Prostate gland (tissue), 2 donors: ENCODE measurements at regions not wholly inside any gene's neighbourhood (a gene's known extent, or its start where the extent isn't known, plus 50 kb on each side); places are given as distances from the start of the nearest gene placed in this dataset.
A peak's percentile ranks its signal among the peaks of the same experiment; 100 is the strongest.

Experiments used
- DNase-seq: peaks from one replicate; pipeline ENCODE4 v3.0.0-alpha.2; 2019; ENCODE audit warnings: low spot score
- H3K27ac ChIP-seq, 2 donors: fragments of 200-600 bp; sonication (generic); 2 replicates each; pipeline ENCODE4 v1.5.1; 2017 to 2019
- H3K27me3 ChIP-seq: fragments of 200-600 bp; sonication (generic); replicated peaks from 2 replicates; pipeline ENCODE4 v1.5.1; 2019; ENCODE audit not compliant: insufficient read depth
- H3K36me3 ChIP-seq, 2 donors: fragments of 200-600 bp; sonication (generic); 1 replicate in 1 of 2; 2 replicates in 1 of 2; pipeline versions ENCODE4 v1.5.1 to v1.8.1; 2017 to 2019
- H3K4me1 ChIP-seq: fragments of 200-600 bp; sonication (generic); replicated peaks from 2 replicates; pipeline ENCODE4 v1.5.1; 2019
- H3K4me3 ChIP-seq, 2 donors: fragments of 200-600 bp; sonication (generic); 2 replicates each; pipeline ENCODE4 v1.5.1; 2017 to 2019
- H3K9me3 ChIP-seq: fragments of 200-600 bp; sonication (generic); 2 replicates; pipeline ENCODE4 v1.5.1; 2017
- CTCF ChIP-seq, 4 experiments: fragments of 200-600 bp in 2 of 4; fragments of 450-650 bp in 2 of 4; sonication (generic) in 2 of 4; IDR thresholded peaks; 1 replicate in 3 of 4; 2 replicates in 1 of 4; pipeline ENCODE4 v1.5.1; 2016 to 2019; ENCODE audit warnings: antibody characterized with exemption in 4 of 4, mild to moderate bottlenecking in 2 of 4, moderate library complexity in 2 of 4
- POLR2A ChIP-seq: fragments of 450-650 bp; IDR thresholded peaks from one replicate; pipeline ENCODE4 v1.6.1; 2016; ENCODE audit warnings: antibody characterized with exemption, mild to moderate bottlenecking
- POLR2AphosphoS5 ChIP-seq: sonication (generic); formaldehyde crosslinking; IDR thresholded peaks from one replicate; pipeline ENCODE4 v1.6.1; 2017; ENCODE audit warnings: antibody characterized with exemption
- WGBS: methylation state at CpG from one replicate; pipeline ENCODE4 v1.1.5; 2018; 5-methylcytosine and 5-hydroxymethylcytosine counted together
- intact Hi-C: fragments of 100-400 bp; cut with DNase I; formaldehyde crosslinking; loops from one replicate; pipeline ENCODE4 v1.14.2; 2022

- Histone ChIP-seq H3K4me1 (no peaks in the 10 kb centered on the region), H3K9me3 (no peaks in the 10 kb centered on the region), H3K36me3 (no peaks in the 10 kb centered on the region), H3K27ac (peak overlapping the region; percentile 12 to 37), H3K4me3 (no peak overlapping the region), H3K27me3 (no peaks in the 10 kb centered on the region)
- WGBS, result 18% methylated on average over 10 of the region's 10 CpGs
- TF ChIP-seq POLR2A, result no peak
- no peak for TF ChIP-seq POLR2AphosphoS5
- no peak for TF ChIP-seq CTCF (IDR thresholded peaks at IDR 0.05)
- intact Hi-C loops, result no loop called here
- no peak for DNase-seq
These were observed 115.9 kb downstream of the ZFP36L2 start for GRCh38 chr2:43110442-43110871.

GRCh38 chr2:43109261-43109743 lies 117.1 kb downstream of the ZFP36L2 start:
- no peaks in the 10 kb centered on the region for H3K9me3 ChIP-seq
- no peaks in the 10 kb centered on the region for H3K36me3 ChIP-seq
- DNase-seq, result no peak
- TF ChIP-seq POLR2A (no peak), CTCF (IDR thresholded peaks at IDR 0.05) (no peak), POLR2AphosphoS5 (no peak)
- no peak overlapping the region for H3K4me3 ChIP-seq
- H3K4me1 ChIP-seq, result no peaks in the 10 kb centered on the region
- H3K27ac ChIP-seq, result no peak overlapping the region
- intact Hi-C loops, result no loop called here
- WGBS, result 74% methylated on average over 2 of the region's 2 CpGs
- H3K27me3 ChIP-seq, result no peaks in the 10 kb centered on the region

- H3K4me1 ChIP-seq, result no peaks in the 10 kb centered on the region
- intact Hi-C loops, result no loop called here
- no peaks in the 10 kb centered on the region for H3K9me3 ChIP-seq
- H3K27ac ChIP-seq, result peak overlapping the region; percentile 74 to 77
- DNase-seq, result no peak
- H3K4me3 ChIP-seq, result no peak overlapping the region
- WGBS, result 73% methylated on average over 4 of the region's 4 CpGs
- no peak for TF ChIP-seq POLR2A
- TF ChIP-seq POLR2AphosphoS5, result no peak
- TF ChIP-seq CTCF (IDR thresholded peaks at IDR 0.05), result no peak
- no peaks in the 10 kb centered on the region for H3K36me3 ChIP-seq
- H3K27me3 ChIP-seq, result no peaks in the 10 kb centered on the region
These were observed 118.7 kb downstream of the ZFP36L2 start for GRCh38 chr2:43107679-43108078.

GRCh38 chr2:43106559-43107527 lies 119.6 kb downstream of the ZFP36L2 start:
- WGBS, result 57% methylated on average over 10 of the region's 10 CpGs
- Histone ChIP-seq H3K27me3 (no peaks in the 10 kb centered on the region), H3K9me3 (no peaks in the 10 kb centered on the region), H3K27ac (peak overlapping the region; percentile 74 to 77), H3K4me3 (no peak overlapping the region), H3K4me1 (no peaks in the 10 kb centered on the region), H3K36me3 (no peaks in the 10 kb centered on the region)
- no peak for DNase-seq
- intact Hi-C loops, result no loop called here
- no peak for TF ChIP-seq POLR2AphosphoS5
- no peak for TF ChIP-seq CTCF (IDR thresholded peaks at IDR 0.05)
- TF ChIP-seq POLR2A, result no peak
